CD4-positive, alpha-beta T cell (primary cell): ENCODE measurements at regions not wholly inside any gene's neighbourhood (a gene's known extent, or its start where the extent isn't known, plus 50 kb on each side); places are given as distances from the start of the nearest gene placed in this dataset.

ENCODE experiments used
- ATAC-seq: fragments of 200-7000 bp; cut with Tn5 transposase; one replicate; pipeline ENCODE4 v1.10.0; 2022; ENCODE audit warnings: mild to moderate bottlenecking; ENCODE audit not compliant: poor library complexity
- CTCF ChIA-PET: fragments of 350-600 bp; sonication (Branson Sonifier 250); formaldehyde crosslinking; loops from one replicate; lab custom pipeline; 2021; ENCODE audit warnings: antibody characterized with exemption, inconsistent platforms; lab: Charles Lee
- POLR2A ChIA-PET: fragments of 350-600 bp; sonication (Branson Sonifier 250); formaldehyde crosslinking; loops from one replicate; lab custom pipeline; 2021; ENCODE audit warnings: antibody characterized with exemption, inconsistent platforms; lab: Charles Lee
- DNase-seq, 14 experiments: peaks; one replicate each; pipeline ENCODE4 v3.0.0-alpha.2; 2013 to 2020; ENCODE audit warnings: mixed read lengths in 2 of 14
- H3K27ac ChIP-seq, 2 donors: one replicate each; pipeline versions ENCODE4 v1.5.1 to v1.7.0; 2013; ENCODE audit warnings: low read length in 2 of 2, low read depth in 1 of 2, mild to moderate bottlenecking in 1 of 2
- H3K27me3 ChIP-seq, 2 experiments: 1 replicate in 1 of 2; 2 replicates in 1 of 2; pipeline versions ENCODE4 v1.6.1 to v1.7.0; 2013; ENCODE audit warnings: low read length in 2 of 2, control low read depth in 1 of 2, mild to moderate bottlenecking in 1 of 2, moderate library complexity in 1 of 2; ENCODE audit not compliant: insufficient read depth in 2 of 2, control insufficient read depth in 1 of 2
- H3K36me3 ChIP-seq: one replicate; pipeline ENCODE4 v1.6.1; 2013; ENCODE audit warnings: low read length, control low read depth; ENCODE audit not compliant: insufficient read depth
- H3K4me1 ChIP-seq: one replicate; pipeline ENCODE4 v1.6.1; 2013; ENCODE audit warnings: low read length, control low read depth; ENCODE audit not compliant: insufficient read depth
- H3K4me3 ChIP-seq: one replicate; pipeline ENCODE4 v1.5.1; 2013; ENCODE audit warnings: mild to moderate bottlenecking, low read length, moderate library complexity
- H3K9me3 ChIP-seq, 2 experiments: 1 replicate in 1 of 2; 2 replicates in 1 of 2; pipeline versions ENCODE4 v1.6.1 to v1.7.0; 2013; ENCODE audit warnings: low read length in 2 of 2, mild to moderate bottlenecking in 2 of 2, control low read depth in 1 of 2, moderate library complexity in 1 of 2; ENCODE audit not compliant: control insufficient read depth in 1 of 2, insufficient read depth in 1 of 2
- H3K27ac Mint-ChIP-seq: one replicate; pipeline ENCODE4 v1.8.0; 2020; ENCODE audit warnings: mixed read lengths
- H3K27me3 Mint-ChIP-seq: one replicate; pipeline ENCODE4 v1.8.0; 2021; ENCODE audit warnings: mixed read lengths
- H3K36me3 Mint-ChIP-seq: one replicate; pipeline ENCODE4 v1.8.0; 2021; ENCODE audit warnings: low read depth, mixed read lengths
- H3K4me1 Mint-ChIP-seq: one replicate; pipeline ENCODE4 v1.8.0; 2021; ENCODE audit warnings: low read depth, mixed read lengths
- H3K4me3 Mint-ChIP-seq: one replicate; pipeline ENCODE4 v1.8.0; 2020; ENCODE audit warnings: mild to moderate bottlenecking, mixed read lengths
- H3K9me3 Mint-ChIP-seq: one replicate; pipeline ENCODE4 v1.8.0; 2020; ENCODE audit warnings: mixed read lengths
- CTCF ChIP-seq: fragments of 200-600 bp; IDR thresholded peaks from one replicate; pipeline ENCODE4 v1.8.0; 2022; ENCODE audit warnings: antibody characterized with exemption, mild to moderate bottlenecking
- intact Hi-C, 2 experiments: fragments of 100-400 bp; cut with DNase I in 1 of 2; cut with micrococcal nuclease in 1 of 2; formaldehyde crosslinking; loops; one replicate each; pipeline versions ENCODE4 v1.15.1 to v1.9.0; 2023 to 2025; cut with DNase I, micrococcal nuclease

DNA sequence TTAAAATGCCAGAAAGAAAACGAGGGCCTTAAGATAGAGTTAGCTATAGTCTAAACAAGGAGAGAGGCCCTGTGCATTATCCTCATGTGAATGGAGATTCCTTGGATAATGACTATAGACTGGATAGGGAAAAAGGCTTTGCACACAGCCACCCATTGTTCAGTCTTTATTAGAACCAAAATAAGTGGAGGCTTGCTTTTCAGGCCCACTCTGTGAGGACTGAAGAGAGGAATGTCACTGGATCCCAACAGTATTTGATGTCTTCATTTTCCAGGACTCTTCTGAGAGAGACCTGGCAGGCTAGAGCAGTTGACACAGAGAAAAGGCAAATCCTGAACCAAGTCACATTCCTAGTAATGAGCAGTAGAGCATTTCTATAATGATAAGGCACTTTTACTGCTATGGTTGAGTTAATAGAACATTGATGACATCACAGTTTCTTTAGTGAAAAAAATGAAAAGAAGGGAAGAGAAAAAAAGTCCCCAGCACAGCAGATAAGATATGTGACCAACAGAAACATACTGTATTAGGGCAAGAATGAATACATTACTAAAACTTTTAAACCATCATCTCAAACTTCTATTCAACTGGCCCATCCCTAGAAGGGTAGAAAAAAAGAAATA is 315.1 kb downstream of the EPHA7 start:
- no peak for TF ChIP-seq CTCF
- Histone ChIP-seq H3K9me3 (peaks cover 0 to 8% of the 10 kb centered on the region in 2 experiments), H3K4me3 (no peak overlapping the region), H3K27me3 (no peaks in the 10 kb centered on the region), H3K27ac (no peak overlapping the region), H3K36me3 (no peaks in the 10 kb centered on the region), H3K4me1 (no peaks in the 10 kb centered on the region)
- ChIA-PET POLR2A (interaction anchor here (0.6 kb wide), 1 partner anchor 261 kb away, joined by 4 read pairs; no protein-coding TSS in a partner anchor), CTCF (no interaction called here)
- Mint-ChIP-seq H3K36me3 (no peaks in the 10 kb centered on the region), H3K4me1 (no peaks in the 10 kb centered on the region), H3K27ac (no peak overlapping the region), H3K9me3 (peaks cover 7% of the 10 kb centered on the region), H3K27me3 (no peaks in the 10 kb centered on the region), H3K4me3 (no peak overlapping the region)
- ATAC-seq: no peak
- no peak for DNase-seq
- intact Hi-C loops: no loop called here

DNA sequence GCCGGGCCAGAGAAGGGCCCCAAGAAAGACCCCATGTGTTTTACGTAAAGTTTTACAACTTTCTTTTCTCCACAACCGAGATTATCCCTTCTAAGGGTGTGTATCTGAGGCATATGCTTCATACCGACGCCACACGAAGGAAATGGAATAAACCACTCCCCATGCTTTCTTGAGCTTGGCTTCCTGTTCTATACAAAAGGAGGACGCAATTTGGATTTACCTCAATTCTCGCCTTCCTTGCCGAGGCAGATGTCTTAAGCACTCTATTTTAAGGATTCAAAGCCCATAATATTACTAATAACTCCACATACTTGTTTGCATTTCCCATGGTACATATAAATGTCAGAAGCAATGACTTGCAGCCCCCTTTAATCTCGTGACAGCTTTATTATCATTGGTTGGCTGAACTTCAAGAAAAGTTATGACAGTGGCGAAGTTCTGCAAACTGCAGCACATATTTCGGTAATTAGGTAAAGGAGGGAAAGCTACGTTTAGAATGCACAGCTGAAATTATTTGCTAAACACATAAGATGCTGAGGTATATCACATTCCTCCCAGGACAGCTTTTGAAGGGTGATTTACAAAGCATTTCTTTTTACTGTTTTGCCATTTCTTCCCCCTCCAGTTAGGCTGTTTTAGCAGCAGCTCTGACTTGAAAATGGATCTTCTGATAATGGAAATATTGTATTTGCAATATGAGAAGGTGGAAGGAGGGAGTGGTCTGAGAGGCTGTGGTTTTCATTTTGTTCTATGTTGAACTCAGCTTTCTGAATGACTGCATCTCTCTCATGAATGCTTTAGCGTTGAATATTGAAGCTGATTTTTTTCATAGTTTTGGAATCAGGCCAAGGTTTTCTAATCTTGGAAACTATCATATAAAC is 330.5 kb downstream of the EPHA7 start:
- Mint-ChIP-seq H3K4me3 (no peak overlapping the region), H3K27ac (no peak overlapping the region), H3K4me1 (no peaks in the 10 kb centered on the region), H3K36me3 (no peaks in the 10 kb centered on the region), H3K27me3 (no peaks in the 10 kb centered on the region), H3K9me3 (peaks cover 6% of the 10 kb centered on the region)
- Histone ChIP-seq H3K36me3 (no peaks in the 10 kb centered on the region), H3K4me3 (no peak overlapping the region), H3K4me1 (no peaks in the 10 kb centered on the region), H3K9me3 (peaks cover 0 to 5% of the 10 kb centered on the region in 2 experiments), H3K27me3 (no peaks in the 10 kb centered on the region), H3K27ac (no peak overlapping the region)
- POLR2A ChIA-PET: no interaction called here
- no peak for TF ChIP-seq CTCF
- intact Hi-C loops: no loop called here
- ATAC-seq (no peak), DNase-seq (no peak)
- CTCF ChIA-PET: no interaction called here

- ATAC-seq (no peak), DNase-seq (no peak)
- H3K36me3 Mint-ChIP-seq: no peaks in the 10 kb centered on the region
- no peaks in the 10 kb centered on the region for H3K27me3 Mint-ChIP-seq
- H3K4me1 Mint-ChIP-seq: no peaks in the 10 kb centered on the region
- peaks cover 4% of the 10 kb centered on the region for H3K9me3 Mint-ChIP-seq
- no peak overlapping the region for H3K4me3 Mint-ChIP-seq
- TF ChIP-seq CTCF: no peak
- Histone ChIP-seq H3K27me3 (no peaks in the 10 kb centered on the region), H3K4me1 (no peaks in the 10 kb centered on the region), H3K9me3 (no peaks in the 10 kb centered on the region), H3K4me3 (no peak overlapping the region), H3K36me3 (no peaks in the 10 kb centered on the region), H3K27ac (no peak overlapping the region)
- ChIA-PET POLR2A (no interaction called here), CTCF (no interaction called here)
- no peak overlapping the region for H3K27ac Mint-ChIP-seq
- intact Hi-C loops: no loop called here
Observed at GRCh38 chr6:93087606-93088005, 331.8 kb downstream of the EPHA7 start.
